ENCODE measurements at regions not wholly inside any gene's neighbourhood (a gene's known extent, or its start where the extent isn't known, plus 50 kb on each side); places are given as distances from the start of the nearest gene placed in this dataset.

DNA sequence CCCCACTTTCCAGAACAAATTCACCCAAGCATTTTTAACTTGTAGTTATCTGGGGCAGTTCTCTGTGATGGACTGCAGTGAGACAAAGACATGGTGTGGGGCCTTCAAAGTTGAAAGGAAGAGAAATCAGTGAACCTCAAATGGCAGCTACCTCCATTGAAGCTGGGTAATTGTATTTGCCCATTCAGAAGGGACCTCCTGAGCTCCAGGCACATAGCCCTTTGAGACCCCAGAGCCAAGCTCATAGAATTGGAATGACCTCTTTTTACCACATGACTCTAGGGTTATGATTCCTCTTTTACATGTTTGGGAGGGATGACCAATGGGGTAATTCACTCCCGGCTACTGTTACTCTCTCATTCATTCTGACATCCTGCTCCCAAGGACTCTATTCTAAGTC lies 368.4 kb upstream of the ITGA1 start:
- DNase-seq = no peak

DNA sequence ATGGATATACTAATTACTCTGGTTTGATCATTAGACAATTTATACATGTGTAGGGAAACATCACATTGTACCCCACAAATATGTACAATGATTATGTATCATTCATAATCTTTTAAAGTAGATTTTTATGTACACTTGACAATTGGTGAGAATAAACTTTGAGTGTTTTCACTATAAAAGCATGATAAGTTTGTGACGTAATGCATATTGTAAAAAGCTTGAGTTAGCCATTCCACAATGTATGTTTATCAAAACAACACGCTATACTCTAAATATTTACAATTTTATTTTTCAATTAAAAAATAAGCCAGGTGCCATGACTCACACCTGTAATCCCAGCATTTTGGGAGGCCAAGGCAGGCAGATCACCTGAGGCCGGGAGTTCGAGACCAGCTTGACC lies 360.1 kb upstream of the ITGA1 start:
- DNase-seq = no peak

DNA sequence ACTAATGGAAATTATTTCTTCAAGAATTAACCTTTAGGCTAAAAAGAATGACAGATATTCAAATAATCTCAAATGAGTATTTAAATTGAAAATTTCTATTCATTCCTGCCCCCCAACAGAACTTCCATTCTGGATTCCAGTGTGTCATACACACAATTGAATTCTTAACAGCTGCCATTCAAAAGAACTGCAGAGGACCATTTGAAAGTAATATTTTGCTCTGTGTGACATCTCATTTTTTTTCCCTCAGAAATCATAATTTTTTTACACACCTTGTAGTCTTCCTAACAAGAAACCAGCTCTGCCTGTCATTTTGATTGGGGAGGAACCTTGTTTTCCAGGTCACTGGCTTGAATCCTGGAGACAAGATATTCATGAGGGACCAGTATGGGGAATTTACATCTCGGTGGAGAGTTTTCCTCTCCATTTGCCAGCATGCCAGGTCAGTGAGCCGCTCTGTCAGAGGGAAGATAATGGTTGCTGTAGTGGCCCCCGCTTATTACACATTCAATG lies 358.7 kb upstream of the ITGA1 start:
- no peak for DNase-seq

DNA sequence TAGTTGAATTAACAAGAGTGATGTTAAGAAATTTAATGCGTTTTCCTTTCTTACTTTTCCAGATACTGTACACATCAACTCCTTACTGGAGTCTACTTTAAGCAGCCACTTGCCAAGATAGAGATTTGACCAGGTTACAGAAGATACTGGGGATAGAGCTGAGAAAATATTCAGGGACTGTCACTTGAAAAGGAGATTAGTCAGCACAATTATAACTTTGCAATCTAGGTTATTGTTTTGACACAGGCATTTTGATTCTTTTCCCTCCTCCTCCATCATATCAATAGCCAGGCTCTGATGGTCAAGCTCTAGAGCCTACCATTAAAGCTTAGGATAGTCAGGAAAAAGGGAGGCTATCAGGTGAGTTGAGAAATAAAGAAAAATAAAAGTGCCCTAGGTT lies 345.9 kb upstream of the ITGA1 start:
- DNase-seq = no peak

DNA sequence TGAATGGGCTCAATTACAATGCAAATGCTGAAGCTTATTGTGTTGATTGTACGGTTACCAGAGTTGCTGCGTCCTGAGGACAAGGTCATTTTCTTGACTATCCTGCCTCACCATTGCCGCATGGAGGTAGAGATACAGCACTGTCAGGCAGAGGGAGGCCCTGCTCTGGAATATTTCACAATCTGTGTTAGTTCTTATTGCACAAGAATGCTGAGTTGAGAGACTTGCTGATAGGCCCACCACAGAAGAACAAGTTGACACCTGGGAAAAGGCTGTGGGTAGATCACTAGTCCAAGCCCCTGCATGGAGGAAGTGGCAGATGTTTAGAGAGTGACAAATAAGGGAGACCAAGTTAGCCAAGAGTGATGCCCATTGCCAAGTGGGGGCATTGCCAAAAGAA lies 344.5 kb upstream of the ITGA1 start:
- no peak for DNase-seq

DNA sequence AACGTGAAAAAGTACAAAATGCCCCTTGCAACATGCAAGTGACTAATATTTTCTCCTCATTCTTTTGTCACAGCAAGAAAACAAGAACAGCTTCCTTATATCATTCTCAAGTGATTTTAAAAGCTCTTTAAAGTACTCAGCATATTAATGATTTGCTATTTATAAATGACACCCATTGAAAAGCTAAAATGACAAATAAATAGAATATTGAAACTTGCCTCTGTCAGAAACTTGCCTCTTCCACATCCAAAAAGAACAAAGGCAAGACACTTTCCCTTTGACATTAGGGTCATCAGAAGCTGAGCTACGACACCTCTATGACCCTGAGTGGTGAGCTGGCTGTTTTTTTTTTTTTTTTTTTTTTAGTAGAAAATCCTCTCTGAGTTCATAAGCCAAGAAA lies 339.6 kb upstream of the ITGA1 start:
- no peak for DNase-seq

DNA sequence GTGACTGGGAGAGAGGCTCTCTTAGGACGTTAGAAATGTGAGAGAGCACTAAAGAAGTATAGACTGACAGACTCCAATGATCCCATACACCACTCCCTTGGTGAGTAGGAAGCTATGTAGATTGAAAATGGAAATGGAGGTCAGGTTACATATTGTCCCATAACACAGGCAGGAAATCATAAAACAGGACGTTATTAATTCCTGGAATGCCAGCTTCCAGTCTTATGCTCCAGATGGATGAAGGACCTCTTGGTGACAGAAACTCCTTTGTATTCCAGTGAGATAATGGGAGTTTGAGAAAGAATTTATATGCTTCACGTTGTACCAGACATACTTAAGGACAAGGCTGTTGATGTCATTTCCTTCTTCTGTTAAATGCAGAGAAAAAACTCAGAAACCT lies 338.2 kb upstream of the ITGA1 start:
- no peak for DNase-seq

DNA sequence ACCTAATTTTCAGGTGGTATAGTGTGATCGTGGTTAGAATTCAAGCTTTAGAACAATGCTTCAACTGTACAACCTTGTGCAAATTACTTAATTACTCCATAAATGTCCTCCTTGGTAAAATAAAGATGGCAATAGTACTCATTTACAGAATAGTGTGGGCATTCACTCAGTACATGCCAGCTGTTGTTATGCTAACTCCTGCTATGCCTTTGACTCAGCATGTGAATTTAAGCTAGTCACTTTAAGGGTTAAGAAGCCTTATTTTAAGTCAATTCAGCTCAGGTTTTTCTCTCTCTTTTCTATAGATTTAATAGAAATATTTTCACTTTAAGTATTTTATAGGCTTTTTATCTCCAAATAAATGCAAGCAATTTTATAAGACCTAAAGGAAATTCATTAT lies 335.6 kb upstream of the ITGA1 start:
- no peak for DNase-seq

DNA sequence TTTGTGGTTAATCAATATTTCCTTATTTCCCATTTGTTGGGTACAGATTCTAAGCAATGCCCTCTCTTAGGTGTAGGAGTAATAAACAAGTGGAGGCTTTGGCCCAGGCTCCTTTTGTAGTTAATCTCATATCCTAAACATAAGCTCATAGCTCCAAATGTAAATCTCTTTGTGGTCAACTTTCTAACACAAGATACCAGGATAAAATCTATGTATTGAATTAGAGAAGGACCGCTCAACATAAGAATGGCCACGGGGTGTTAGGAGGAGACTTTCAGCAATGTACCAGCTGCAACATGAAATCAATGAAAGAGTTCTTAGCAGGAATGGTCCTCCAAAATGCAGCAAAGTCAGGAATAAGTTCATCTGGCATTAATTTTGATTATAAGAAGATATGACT lies 334.5 kb upstream of the ITGA1 start:
- no peak for DNase-seq

DNA sequence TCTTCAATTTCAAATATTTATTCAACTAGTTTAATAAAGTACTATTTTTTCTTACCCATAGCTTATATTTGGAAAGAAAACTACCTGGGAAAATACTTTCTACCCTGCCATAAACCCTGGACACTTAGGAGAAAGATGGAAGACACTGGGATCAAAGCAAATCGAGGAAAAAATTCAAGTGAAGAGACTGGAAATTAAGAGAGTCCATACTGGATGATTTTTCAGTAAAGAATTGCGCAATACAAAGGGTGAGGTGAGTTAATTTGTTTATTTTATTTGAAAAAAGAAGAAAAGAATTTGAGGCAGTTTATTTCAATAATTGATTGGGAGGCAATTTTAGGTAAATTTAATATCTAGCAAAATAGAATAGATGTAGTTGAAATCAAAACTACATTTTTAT lies 331.8 kb upstream of the ITGA1 start:
- no peak for DNase-seq

DNA sequence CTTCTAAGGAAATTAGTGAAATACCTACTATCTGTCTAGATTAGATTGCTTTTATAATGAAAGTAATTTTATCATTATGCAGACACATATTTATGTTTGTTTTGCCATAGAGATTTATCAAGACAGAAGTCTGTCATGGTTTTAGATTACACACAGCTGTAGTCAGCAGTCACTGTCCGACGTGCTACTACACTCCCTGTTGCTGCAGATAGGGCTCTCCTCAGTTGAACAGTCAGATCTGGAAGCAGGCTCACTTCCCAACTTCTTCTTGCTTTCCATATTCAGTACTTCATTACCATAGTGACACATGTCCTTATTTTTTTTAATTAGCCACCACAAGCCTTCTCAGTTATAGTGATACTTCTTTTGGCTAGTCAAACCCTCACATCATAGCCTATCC lies 329.9 kb upstream of the ITGA1 start:
- no peak for DNase-seq

DNA sequence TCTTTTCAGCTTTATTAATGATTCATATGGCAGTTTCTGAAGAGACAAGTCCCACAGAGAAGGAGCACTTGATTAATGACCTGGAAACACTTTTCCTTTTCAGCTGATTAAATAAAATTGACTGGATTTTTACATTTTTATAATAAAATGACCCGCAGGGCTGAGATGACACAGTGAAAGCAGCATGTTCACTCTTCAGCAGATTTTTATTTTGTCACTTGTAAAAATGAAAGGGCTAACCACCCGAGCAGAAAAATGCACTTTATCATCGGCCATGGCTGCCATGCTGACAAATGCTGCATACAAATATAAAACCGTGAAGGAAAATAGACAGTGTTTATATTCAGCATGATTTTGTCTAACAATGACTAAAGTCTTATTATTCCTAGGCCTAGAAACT lies 321.6 kb upstream of the ITGA1 start:
- DNase-seq = no peak

DNA sequence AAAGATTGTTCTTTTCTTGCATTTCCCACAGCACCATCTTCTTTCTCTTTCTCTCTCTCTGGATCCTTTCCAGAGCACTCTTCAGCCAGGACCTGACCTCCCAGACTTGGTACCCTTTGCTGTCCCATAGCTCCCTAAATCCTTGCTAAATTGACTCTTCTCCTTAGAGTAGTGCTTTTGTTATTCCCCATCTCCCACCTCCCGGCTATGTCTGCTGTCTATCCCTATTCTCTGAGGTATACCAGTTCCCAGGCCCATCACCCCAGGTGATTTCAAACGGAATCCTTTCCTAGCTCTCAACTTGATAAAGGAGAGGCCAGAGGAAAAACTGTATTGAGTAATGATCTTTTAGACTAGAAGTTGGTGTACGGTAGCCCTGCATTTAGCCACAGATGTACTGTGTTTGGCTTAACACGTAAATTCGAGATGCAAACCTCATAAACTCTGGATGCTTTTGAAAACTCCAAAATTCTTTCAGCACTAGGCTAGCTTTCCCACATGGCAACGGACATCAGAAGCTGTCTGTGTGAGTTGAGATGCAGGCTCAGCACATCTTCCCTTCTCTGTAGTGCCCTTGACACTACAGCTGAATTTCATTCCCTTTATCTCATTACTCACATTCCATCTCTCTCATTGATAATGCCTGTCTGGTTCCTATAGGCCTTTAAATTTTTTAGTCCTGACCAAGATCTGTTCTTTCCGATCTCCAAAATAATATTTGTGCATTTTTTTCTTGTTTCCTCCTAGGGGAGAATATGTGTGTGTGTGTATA lies 320.8 kb upstream of the ITGA1 start:
- no peak for DNase-seq

DNA sequence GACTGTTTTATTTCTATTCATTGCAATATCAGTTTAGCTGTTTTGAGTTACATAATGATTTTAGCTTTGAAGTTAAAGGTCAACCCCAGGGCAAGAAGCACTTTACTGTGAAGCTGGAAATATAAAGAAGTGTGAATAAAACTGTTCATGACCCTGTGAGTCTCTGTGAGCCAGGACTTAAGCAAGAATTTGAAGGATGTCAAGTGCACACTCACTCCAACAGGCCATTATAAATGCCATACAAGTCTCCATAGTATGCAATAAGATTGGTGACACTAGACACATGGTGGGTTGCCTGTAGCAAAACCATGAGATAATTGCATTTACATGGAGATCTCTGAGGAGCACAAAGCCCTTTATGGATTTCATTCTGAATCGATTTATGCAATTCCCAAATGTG lies 318.7 kb upstream of the ITGA1 start:
- no peak for DNase-seq

DNA sequence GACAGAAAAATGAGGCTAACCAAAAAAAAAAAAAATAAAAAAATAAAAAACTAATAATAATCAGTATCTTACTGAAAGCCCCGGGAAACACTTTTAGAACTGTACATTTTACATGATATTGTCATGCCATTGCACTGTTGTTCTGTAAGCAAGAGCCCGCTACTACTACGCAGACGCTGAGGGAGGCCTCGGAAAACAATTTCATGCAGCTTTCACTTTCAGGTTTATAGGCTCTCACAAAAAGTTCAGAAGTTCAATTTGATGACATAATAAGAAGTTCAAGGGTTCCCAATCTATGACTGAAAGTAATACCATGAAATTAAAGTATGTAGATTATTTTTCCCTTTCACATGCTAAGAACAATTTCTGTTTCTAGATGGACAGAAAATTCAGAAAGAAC lies 318.3 kb upstream of the ITGA1 start:
- no peak for DNase-seq

DNA sequence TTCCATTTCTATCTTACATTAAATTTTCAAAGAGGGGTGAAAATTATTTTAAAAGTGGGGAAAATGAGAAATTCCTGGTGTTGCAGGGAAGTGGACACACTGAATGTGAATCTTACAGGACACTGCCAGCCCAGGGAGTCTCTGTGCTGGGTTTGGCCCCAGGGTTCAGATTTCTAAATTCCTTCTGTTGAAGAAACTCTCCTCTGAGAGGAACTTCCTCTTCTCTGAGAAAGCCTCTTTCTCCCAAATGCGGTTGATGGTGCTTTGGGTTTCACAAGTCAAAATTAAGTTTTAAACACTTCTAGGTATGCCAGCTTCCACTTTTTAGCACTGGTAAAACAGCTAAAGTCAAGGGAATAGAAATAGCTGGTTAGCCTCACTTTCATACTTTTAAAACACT lies 317.9 kb upstream of the ITGA1 start:
- no peak for DNase-seq

DNA sequence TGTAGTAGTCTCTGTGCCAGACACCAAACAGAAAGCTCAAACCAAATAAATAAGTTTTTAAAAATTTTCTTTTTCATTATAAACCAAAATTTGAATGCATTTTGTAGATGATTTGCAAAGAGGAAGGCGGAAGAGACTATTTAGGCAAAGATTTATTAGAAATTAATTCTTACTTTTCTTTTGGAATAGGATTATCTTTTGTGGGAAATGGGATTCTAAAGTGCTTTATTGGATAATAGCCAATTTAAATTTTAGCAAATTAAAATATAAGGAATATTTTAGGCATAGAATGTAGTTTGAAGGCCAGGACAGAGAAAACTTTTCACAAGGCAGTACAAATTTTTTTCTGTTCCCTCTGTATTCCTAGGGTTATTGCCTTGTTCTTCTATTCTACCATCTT lies 311.4 kb upstream of the ITGA1 start:
- no peak for DNase-seq

DNA sequence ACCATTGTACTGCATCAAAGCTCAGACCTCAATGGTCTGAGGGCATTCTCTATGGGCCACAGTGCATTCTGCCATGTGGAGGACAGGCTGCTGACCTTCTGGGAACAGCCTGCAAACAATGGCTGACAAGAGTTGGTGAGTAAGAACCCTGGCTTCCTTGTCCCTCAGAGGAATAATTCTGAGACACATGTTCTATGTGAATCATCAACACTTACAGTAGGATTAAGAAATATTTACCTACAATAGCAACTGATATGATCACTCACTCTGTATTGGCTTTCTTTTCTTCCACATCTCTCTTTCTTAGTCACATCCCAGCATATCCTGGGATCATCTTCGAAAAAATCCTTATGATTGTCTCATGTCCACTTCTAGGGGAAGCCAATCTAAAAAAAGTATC lies 306.5 kb upstream of the ITGA1 start:
- DNase-seq = no peak

DNA sequence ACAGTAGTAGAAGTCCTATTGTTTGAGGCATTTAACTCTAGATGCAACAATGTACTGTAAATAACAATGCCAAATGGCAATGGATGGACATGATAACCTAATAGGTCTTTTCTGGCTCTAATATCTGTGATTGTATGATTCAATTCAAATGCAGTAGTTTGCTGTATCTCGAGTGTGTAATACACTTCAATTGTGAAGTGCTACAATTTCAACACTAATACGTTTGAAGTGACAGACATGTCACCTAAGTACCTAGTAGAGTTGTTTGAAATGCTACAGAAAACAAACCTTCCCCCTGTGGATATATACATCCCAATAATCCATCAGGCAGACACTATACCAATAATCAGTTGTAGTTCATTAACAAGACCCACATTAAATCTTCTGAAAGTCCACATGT lies 305.9 kb upstream of the ITGA1 start:
- no peak for DNase-seq

DNA sequence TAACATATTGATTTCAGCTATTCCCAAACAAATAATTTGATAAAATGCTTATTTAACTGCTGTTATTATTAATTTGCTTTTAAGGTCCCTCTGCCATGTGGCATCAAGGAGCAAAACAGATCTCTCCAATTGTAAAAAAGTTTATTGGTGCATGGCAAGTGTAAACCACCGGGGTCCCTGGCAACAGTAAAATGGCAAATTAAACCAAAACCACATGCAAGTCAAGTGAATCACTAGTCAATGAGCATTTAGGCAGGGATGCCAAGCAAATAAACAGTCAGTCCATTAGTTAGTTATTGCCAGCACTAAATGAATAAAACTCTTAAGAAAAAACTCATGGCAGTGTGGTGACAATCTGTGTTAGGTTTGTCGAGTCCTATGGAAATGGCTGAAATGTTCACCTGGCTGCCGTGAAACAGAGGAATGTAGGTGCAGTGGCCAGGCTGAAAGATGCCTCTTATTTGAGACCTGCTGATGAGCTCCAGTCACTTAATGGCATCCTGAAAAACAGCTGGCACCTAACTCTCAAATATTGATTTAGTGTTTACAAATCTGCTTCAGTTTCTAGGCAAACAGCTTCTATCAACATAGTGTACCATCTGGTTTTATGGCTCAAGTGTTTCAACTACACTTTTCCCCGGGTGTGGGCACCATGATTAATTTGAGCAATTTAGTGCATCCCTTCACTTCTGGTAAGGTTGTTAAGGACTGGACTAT lies 296.5 kb upstream of the ITGA1 start:
- DNase-seq = peak; percentile 24

DNA sequence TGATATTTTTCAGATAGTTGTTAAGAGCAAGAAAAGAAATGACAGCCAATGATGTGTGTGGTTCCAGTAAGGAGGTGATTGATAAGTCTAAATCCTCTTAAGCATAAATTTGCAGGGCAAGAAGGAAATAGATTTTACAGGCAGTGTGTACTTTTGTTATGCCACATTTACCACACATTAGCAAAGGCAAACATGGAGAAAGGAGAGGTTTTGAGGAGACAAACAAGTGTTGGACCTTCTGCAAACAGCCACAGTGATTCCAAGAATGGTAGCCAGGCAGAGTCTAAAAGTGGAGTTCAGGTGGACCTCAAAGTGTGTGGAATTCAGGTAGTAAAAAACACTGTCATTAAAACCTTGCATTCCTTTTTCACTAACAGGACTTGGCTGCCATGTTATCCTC lies 295.9 kb upstream of the ITGA1 start:
- no peak for DNase-seq

DNA sequence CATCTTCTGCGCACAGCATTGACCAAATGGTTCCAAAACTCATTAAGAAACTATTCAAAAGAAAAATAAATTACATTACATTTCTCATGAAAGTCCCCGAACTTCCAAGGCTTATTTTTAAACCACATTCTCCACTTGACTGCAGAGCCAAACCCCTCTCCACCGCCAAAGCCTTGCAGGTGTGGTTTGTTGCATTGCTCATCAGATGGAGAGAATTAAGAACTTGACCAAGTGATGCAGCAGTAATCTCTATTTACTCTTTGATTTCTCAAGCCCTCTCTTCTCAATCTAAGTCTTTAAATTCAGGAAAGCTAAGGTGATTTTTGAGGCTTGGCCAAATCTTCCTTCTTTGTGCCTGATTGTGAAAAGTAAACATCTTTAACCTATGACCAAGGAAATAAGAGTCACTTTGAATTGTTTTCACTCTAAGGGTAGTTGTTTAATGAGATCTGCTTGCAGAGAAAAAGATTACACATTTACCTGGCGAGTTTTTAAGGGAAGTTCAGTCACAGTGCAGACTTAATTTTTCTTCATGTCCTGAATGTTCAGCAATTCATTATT lies 290.5 kb upstream of the ITGA1 start:
- DNase-seq = no peak

DNA sequence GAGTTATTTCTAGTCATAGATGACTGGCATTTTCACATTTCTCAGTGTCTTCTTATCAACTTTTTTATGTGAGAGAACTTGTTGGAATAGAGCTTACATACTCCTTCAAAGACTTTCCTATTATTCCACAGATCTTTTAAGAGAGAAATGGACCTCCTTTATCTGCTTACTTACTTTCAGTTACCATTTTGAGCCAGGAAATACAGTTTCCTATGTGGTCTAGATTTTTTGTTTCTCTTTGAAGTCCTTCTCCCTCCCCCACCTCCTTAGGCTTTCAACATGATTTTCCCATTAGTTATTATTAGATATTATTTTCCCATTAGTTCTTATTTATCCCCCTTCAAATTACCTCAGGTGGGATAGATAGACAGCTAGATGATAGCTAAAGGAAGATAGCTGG lies 289.1 kb upstream of the ITGA1 start:
- no peak for DNase-seq

DNA sequence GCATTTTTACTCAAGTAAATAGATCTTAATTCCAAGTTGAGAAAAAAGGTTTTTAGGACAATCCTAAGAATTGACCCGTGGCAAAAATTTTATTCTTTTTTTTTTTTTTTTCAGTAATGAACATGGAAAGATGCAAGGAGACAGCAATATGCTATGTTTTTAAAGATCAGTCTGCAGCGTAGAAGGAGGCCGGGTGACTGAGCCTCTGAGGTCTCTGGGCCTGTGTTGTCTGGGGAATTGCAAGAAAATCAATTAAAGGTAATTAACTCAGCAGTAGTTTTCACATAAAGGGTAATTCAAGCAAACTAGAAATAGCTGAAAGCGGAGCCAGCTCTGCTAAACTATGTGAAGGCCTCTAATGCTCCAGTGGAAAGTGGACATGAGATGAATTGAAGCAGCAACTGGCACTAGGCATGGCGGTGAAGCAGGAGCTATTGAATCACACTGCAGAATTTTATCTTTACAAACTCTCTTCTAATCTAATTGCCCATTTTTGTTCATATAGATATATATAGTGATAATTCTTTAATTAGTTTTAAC lies 285.2 kb upstream of the ITGA1 start:
- no peak for DNase-seq

All from NCI-H2107 (cell line).